ENCODE measurements at regions not wholly inside any gene's neighbourhood (a gene's known extent, or its start where the extent isn't known, plus 50 kb on each side); places are given as distances from the start of the nearest gene placed in this dataset.

DNA sequence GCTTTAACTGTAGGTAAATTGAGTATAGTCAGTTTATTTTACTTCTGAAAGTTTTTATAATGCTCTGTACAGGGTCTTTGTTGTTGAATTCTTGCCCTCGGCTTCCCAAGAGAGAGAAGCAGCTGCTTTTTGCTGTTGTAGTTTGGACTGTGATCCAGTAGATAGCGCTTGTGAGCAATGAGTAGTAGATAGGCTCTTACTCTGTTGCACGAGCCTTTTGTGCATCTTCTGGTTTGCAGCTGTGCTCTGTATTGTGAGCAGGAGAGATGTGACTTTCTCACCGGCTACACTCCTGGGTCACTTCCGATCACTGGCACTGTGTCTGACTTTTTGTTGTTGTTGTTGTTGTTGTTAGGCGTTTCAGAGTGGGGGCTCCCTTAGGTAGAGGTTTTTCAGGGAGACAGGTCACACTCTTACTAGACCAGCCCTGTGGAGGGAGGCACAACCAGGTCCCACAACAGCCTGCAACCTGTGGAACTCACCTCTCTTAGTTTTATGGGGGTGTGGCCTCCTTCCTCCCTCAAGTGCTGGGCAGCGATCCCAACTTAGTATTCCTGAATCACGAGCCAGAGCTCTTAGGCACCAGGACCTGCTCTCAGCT is 822.1 kb upstream of the GALNTL6 start:
- Histone ChIP-seq H3K36me3 (ENCODE audit: insufficient read depth, low read length) (no peaks in the 10 kb centered on the region), H3K27me3 (ENCODE audit: insufficient read depth, low read depth, low read length) (no peaks in the 10 kb centered on the region), H3K9ac (ENCODE audit: low read length) (no peak overlapping the region), H3K4me3 (ENCODE audit: low read length) (no peak overlapping the region), H3K27ac (ENCODE audit: low read length) (no peak overlapping the region), H3K9me2 (ENCODE audit: insufficient read depth, low read length) (no peaks in the 10 kb centered on the region), H2AFZ (ENCODE audit: low read depth, low read length) (no peak overlapping the region), H3K79me2 (replicated peaks; ENCODE audit: insufficient read depth, low read length) (no peaks in the 10 kb centered on the region), H3F3A (ENCODE audit: insufficient read depth, low read length, poor library complexity, severe bottlenecking) (no peaks in the 10 kb centered on the region), H3K4me2 (ENCODE audit: low read length) (no peak overlapping the region), H3K9me3 (ENCODE audit: low read length) (no peaks in the 10 kb centered on the region), H4K20me1 (ENCODE audit: insufficient read depth) (no peaks in the 10 kb centered on the region)
- peak; percentile 58 for TF ChIP-seq SMC3 (conservative IDR thresholded peaks at IDR 0.05; ENCODE audit: poor library complexity)
- no peak for TF ChIP-seq MXI1 (conservative IDR thresholded peaks at IDR 0.05; ENCODE audit: poor library complexity, severe bottlenecking)
- no peak for TF ChIP-seq EP300 (conservative IDR thresholded peaks at IDR 0.05; ENCODE audit: poor library complexity, severe bottlenecking)
- peak; percentile 58 for TF ChIP-seq RAD21 (conservative IDR thresholded peaks at IDR 0.05)
- TF ChIP-seq, protein P1, sequence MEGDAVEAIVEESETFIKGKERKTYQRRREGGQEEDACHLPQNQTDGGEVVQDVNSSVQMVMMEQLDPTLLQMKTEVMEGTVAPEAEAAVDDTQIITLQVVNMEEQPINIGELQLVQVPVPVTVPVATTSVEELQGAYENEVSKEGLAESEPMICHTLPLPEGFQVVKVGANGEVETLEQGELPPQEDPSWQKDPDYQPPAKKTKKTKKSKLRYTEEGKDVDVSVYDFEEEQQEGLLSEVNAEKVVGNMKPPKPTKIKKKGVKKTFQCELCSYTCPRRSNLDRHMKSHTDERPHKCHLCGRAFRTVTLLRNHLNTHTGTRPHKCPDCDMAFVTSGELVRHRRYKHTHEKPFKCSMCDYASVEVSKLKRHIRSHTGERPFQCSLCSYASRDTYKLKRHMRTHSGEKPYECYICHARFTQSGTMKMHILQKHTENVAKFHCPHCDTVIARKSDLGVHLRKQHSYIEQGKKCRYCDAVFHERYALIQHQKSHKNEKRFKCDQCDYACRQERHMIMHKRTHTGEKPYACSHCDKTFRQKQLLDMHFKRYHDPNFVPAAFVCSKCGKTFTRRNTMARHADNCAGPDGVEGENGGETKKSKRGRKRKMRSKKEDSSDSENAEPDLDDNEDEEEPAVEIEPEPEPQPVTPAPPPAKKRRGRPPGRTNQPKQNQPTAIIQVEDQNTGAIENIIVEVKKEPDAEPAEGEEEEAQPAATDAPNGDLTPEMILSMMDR (IDR thresholded peaks at IDR 0.05; ENCODE audit: poor library complexity, severe bottlenecking) = peak; percentile 56

DNA sequence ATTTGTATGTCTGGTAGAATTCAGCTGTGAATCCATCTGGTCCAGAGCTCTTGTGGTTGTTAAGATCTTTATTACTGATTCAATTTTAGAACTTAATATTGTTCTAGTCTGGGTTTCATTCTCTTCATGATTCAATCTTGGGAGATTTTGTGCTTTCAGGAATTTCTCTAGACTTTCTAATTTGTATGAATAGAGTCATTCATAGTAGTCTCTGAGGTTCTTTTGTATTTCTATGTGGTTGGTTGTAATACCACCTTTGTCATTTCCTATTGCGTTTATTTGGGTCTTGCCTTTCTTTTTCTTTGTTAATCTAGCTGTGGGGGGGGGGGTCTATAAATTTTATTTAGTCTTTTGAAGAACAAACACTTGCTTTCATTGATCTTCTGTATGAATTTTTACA is 824.8 kb upstream of the GALNTL6 start:
- no peak overlapping the region for H3K27ac ChIP-seq (ENCODE audit: low read length)
- H4K20me1 ChIP-seq (ENCODE audit: insufficient read depth) = no peaks in the 10 kb centered on the region
- no peaks in the 10 kb centered on the region for H3K36me3 ChIP-seq (ENCODE audit: insufficient read depth, low read length)

More for the DNA sequence above, 824.8 kb upstream of the GALNTL6 start:
- Histone ChIP-seq H3K9ac (ENCODE audit: low read length) (no peak overlapping the region), H3K9me2 (ENCODE audit: insufficient read depth, low read length) (no peaks in the 10 kb centered on the region), H2AFZ (ENCODE audit: low read depth, low read length) (no peak overlapping the region), H3F3A (ENCODE audit: insufficient read depth, low read length, poor library complexity, severe bottlenecking) (no peaks in the 10 kb centered on the region), H3K4me3 (ENCODE audit: low read length) (no peak overlapping the region), H3K9me3 (ENCODE audit: low read length) (no peaks in the 10 kb centered on the region), H3K27me3 (ENCODE audit: insufficient read depth, low read depth, low read length) (no peaks in the 10 kb centered on the region), H3K4me2 (ENCODE audit: low read length) (no peak overlapping the region), H3K79me2 (replicated peaks; ENCODE audit: insufficient read depth, low read length) (no peaks in the 10 kb centered on the region)
- no peak for TF ChIP-seq MXI1 (conservative IDR thresholded peaks at IDR 0.05; ENCODE audit: poor library complexity, severe bottlenecking)
- TF ChIP-seq EP300 (conservative IDR thresholded peaks at IDR 0.05; ENCODE audit: poor library complexity, severe bottlenecking) = no peak
- TF ChIP-seq EZH2 (IDR thresholded peaks at IDR 0.05; ENCODE audit: borderline replicate concordance, insufficient read depth, low read length, poor library complexity, severe bottlenecking) = no peak
- TF ChIP-seq RAD21 (conservative IDR thresholded peaks at IDR 0.05) = no peak
- no peak for TF ChIP-seq SMC3 (conservative IDR thresholded peaks at IDR 0.05; ENCODE audit: poor library complexity)
- TF ChIP-seq, protein P2, sequence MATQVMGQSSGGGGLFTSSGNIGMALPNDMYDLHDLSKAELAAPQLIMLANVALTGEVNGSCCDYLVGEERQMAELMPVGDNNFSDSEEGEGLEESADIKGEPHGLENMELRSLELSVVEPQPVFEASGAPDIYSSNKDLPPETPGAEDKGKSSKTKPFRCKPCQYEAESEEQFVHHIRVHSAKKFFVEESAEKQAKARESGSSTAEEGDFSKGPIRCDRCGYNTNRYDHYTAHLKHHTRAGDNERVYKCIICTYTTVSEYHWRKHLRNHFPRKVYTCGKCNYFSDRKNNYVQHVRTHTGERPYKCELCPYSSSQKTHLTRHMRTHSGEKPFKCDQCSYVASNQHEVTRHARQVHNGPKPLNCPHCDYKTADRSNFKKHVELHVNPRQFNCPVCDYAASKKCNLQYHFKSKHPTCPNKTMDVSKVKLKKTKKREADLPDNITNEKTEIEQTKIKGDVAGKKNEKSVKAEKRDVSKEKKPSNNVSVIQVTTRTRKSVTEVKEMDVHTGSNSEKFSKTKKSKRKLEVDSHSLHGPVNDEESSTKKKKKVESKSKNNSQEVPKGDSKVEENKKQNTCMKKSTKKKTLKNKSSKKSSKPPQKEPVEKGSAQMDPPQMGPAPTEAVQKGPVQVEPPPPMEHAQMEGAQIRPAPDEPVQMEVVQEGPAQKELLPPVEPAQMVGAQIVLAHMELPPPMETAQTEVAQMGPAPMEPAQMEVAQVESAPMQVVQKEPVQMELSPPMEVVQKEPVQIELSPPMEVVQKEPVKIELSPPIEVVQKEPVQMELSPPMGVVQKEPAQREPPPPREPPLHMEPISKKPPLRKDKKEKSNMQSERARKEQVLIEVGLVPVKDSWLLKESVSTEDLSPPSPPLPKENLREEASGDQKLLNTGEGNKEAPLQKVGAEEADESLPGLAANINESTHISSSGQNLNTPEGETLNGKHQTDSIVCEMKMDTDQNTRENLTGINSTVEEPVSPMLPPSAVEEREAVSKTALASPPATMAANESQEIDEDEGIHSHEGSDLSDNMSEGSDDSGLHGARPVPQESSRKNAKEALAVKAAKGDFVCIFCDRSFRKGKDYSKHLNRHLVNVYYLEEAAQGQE (IDR thresholded peaks at IDR 0.05; ENCODE audit: borderline replicate concordance) = no peak
- TF ChIP-seq, protein P1 (IDR thresholded peaks at IDR 0.05; ENCODE audit: poor library complexity, severe bottlenecking) = no peak
- TF ChIP-seq TAF1 (IDR thresholded peaks at IDR 0.05; ENCODE audit: low read depth) = no peak
- no peak for TF ChIP-seq POLR2AphosphoS5 (IDR thresholded peaks at IDR 0.05)
